GM19025 (cell line): ENCODE measurements at regions not wholly inside any gene's neighbourhood (a gene's known extent, or its start where the extent isn't known, plus 50 kb on each side); places are given as distances from the start of the nearest gene placed in this dataset.

Experiments
- ATAC-seq: cut with Tn5 transposase; IDR thresholded peaks from one replicate; pipeline ENCODE4 v1.9.1; 2021; ENCODE audit warnings: mild to moderate bottlenecking, low read depth, moderate library complexity; ENCODE audit not compliant: unreplicated experiment

DNA sequence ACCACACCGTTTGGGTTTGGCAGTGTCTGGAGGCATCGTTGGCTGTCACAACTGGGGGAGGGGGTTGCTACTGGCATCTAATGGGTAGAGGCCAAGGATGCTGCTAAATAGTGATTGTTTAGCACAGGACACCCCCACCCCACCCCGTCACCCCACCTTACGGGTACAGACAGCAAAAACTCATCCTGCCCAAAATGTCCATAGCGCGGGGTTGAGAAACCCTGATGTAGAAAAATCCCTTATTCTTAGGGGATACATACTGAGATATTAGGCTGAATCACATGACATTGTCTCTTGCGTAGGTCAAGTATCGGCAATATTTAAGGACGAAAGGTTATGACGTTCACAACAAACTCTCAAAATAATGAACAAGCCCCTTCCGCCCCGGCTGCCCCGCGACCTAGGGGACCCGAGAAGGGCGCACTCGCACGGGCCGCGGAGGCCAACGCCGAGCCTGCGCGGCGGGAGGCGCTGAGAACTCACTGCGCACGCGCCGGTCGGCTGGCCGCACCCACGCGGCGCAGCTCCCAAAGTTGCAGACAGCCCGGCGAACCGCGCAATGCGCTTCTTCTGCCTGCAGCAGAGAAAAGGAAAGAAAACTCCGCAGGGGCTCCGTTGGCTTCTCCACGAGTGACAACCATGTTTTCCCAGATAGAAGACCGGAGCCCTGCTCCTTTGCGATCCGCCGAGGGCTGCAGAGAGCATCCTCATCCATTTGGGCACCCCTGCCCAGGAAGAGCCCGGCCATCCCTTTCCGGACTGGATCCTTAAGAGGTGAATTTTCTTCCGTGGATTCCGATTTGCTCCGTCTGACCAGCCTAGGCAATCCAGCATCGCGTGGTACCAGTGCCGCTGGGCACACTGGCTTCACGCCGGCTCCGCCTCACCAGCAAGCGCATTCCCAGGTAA is 136.8 kb upstream of the CCDC54 start:
- peak; percentile 95 for ATAC-seq

DNA sequence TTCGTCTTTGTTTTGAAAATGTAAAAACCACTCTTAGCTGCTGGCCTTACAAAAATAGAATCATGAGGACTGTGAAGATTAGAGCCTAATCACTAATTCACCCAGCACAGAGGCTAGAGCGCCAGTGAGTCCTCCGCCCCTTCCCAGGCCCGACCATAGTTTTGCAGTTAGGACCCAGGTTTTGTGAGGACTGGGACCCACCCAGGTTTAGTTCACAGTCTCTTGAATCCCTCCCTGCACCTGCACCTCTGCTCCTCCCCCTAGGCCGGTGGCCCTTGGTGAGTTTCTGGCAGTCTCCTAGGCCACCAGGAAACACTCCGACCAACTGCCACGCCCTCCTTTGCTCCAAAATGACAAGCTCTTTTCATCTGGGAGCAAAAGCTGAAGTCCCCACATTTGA is 136.0 kb upstream of the CCDC54 start:
- ATAC-seq = peak; percentile 27

DNA sequence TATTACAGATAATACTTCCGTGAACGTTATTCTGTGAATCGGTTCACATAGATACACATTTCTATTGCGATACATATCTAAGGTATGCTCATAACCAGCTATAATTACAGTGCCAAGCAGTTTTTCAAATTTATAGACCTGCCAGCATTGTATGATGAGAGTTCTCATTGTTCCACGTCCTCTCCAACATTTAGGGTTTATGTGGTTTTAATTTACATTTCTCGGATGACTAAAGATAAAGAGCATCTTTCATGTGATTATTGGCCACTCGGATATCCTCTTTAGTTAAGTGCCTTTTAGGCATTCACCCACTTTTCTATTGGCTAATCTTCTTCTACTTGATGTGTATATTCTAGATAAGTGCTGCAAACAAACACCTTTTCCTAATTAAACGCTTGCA is 134.7 kb upstream of the CCDC54 start:
- ATAC-seq = no peak

- no peak for ATAC-seq
Measured at GRCh38 chr3:107247116-107247515, 130.1 kb upstream of the CCDC54 start.

GRCh38 chr3:107249132-107249531 is 128.1 kb upstream of the CCDC54 start:
- ATAC-seq = no peak

- no peak for ATAC-seq
Measured at GRCh38 chr3:107250221-107250620, 127.0 kb upstream of the CCDC54 start.

- ATAC-seq = no peak
Measured at GRCh38 chr3:107251819-107252218, 125.4 kb upstream of the CCDC54 start.

GRCh38 chr3:107256963-107257362 is 120.3 kb upstream of the CCDC54 start:
- no peak for ATAC-seq

DNA sequence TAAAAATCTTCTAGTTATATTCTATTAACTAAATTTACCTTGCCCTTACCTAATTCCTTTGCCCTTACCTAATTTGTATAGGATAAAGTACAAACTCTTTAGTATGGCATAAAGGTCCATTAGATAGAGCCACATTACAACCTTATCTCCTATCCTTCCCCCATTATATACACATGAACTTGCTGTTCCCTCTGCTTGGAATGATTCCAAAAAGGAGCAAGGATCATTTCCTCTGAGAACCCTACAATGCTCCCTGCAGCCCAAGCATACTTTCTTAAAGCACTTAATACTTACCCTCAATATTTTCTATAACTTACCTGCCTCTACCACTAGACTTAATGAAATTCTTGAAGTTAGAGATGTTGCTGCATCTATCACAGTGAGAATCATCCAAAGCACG is 118.9 kb upstream of the CCDC54 start:
- no peak for ATAC-seq

DNA sequence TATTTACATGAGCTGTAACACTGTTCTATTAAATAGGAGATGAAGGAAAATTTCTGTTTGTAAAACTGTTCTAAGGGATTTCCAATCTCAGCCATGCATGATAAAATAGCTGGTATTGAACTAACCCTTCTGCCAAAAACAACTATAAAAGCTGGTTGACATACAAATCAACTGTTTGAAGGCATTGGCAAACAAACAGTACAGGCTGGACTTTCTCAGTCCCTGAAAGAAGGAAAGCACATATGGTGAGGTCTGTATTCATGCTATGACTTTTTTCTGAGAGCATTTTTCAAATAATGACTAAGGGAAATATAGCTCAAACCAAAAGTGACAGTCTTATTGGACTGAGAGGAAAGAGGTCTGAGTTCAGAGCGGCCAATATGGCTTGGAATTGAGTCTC is 117.0 kb upstream of the CCDC54 start:
- no peak for ATAC-seq

- no peak for ATAC-seq
Measured at GRCh38 chr3:107263269-107264021, 113.8 kb upstream of the CCDC54 start.

DNA sequence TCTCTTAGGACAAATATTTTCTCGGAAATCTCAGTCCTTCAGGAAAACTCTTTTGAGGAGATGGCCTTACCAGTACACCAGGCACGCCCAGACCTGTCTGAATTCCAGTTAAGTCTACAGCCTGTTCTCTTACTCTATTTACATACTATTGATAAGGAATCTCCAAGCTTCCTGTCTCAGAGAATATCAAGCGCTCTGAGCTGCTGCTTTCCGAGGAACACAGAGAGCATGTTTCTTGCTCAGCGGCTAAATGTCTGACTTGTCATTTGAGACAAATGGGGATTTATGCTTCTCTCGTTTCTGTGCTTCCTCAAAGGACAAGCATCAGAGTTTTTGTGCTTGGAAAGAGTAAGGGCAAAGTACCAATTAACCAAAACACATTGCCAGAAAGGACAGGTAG is 112.4 kb upstream of the CCDC54 start:
- ATAC-seq = no peak

GRCh38 chr3:107265526-107265925 is 111.7 kb upstream of the CCDC54 start:
- no peak for ATAC-seq

- no peak for ATAC-seq
Measured at GRCh38 chr3:107268469-107268868, 108.8 kb upstream of the CCDC54 start.

GRCh38 chr3:107269136-107269535 is 108.1 kb upstream of the CCDC54 start:
- ATAC-seq = no peak

GRCh38 chr3:107271787-107272387 is 105.4 kb upstream of the CCDC54 start:
- no peak for ATAC-seq

DNA sequence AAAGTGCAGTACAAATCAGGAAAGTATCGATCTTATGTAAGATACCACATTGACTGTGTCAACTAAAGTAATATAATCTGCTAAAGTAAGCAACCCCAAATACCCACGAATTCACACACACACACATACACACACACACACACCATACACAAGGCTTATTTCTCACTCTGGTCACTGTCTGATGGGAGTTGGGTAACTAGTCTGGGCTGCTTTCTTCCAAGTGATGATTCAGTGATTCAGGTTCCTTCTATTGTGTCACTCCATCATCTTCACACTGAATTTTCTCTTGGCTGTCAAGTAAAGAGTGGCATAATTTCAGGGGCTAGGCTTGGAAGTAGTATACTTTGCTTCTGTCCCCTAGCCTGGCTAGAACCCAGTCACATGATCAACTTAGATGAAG is 104.8 kb upstream of the CCDC54 start:
- no peak for ATAC-seq

GRCh38 chr3:107272885-107273284 is 104.4 kb upstream of the CCDC54 start:
- no peak for ATAC-seq

DNA sequence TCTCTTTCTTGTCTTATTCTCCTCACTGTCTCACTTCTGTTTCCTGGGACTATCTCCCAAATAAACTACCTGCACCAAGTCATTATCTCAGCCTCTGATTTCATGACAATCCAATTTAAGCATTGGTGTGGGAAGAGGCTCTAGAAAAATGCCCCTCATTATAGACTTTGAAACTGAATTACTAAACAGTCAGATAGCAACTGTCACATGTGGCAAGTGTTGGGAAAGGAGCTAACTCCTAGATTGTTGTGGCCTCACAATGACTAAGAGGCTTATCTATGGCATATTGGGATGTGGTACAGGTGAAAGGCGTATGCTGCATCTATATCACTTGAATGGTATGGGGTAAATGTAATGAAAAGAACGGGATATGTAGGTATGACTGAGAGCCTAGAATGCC is 103.5 kb upstream of the CCDC54 start:
- no peak for ATAC-seq

DNA sequence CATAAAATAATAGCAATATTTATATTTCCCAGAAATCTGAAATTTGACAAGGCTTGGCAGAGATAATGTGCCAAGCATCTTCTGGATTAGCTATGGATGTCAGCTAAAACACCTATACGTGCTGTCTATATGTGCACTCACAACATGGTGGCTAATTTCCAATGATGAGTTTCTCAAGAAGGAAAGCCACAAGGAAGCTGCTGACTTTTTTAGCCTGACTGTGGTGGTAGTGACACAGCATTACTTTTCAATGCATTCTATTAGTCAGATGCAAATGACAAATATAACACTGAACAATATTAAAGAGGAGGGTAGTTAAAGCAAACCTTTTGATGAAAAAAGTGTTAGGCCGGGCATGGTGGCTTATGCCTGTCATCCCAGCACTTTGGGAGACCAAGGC is 101.7 kb upstream of the CCDC54 start:
- ATAC-seq = no peak

DNA sequence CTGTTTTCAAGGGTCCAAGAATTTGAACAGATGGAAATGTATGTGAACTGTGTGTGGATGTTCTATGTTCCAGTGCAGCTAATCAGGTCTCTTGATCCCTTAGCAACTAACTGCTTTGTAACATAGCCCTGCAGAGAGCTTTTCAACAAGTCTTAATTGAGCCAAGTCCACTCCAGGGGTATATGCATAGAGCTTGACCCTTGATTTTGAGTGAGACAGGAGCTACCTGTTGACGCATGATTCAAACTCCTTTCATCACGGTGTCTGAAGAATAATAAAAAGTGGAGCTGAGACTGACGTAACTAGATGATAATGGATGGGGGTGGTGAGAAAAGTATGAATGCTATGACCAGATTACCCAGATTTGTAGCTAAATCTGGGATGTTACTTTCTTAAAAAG is 93.3 kb upstream of the CCDC54 start:
- no peak for ATAC-seq
